GM23338 (cell line): ENCODE measurements at regions not wholly inside any gene's neighbourhood (a gene's known extent, or its start where the extent isn't known, plus 50 kb on each side); places are given as distances from the start of the nearest gene placed in this dataset.
"Not testable (repeated sequence)": the region's sequence is repeated elsewhere in the genome, so short reads cannot be mapped to it uniquely, and the experiment has no call there.

ENCODE experiments used
- ATAC-seq: fragments of 200-7000 bp; cut with Tn5 transposase; 3 replicates; pipeline ENCODE4 v1.9.1; 2020
- DNase-seq: peaks from one replicate; pipeline ENCODE4 v3.0.0-alpha.2; 2015; ENCODE audit warnings: low spot score
- H2AFZ ChIP-seq: fragments of 200-600 bp; sonication (generic); 2 replicates; pipeline ENCODE4 v1.8.0; 2016; ENCODE audit warnings: antibody characterized with exemption, mild to moderate bottlenecking, moderate library complexity
- H3F3A ChIP-seq: fragments of 200-600 bp; sonication (generic); replicated peaks from 2 replicates; pipeline ENCODE4 v1.8.0; 2017; ENCODE audit warnings: antibody characterized with exemption, mixed run types, low read depth
- H3K27ac ChIP-seq: fragments of 200-600 bp; sonication (generic); 2 replicates; pipeline ENCODE4 v1.6.1; 2016; ENCODE audit warnings: low read depth
- H3K27me3 ChIP-seq: fragments of 200-600 bp; sonication (generic); 2 replicates; pipeline ENCODE4 v1.8.0; 2016; ENCODE audit warnings: mild to moderate bottlenecking, mixed run types, moderate library complexity; ENCODE audit not compliant: insufficient read depth
- H3K36me3 ChIP-seq: fragments of 200-600 bp; sonication (generic); 2 replicates; pipeline ENCODE4 v1.8.0; 2016; ENCODE audit warnings: mild to moderate bottlenecking; ENCODE audit not compliant: insufficient read depth
- H3K4me1 ChIP-seq: fragments of 200-600 bp; sonication (generic); 2 replicates; pipeline ENCODE4 v1.8.0; 2016; ENCODE audit warnings: mild to moderate bottlenecking, moderate library complexity; ENCODE audit not compliant: insufficient read depth
- H3K4me2 ChIP-seq: fragments of 200-600 bp; sonication (generic); 2 replicates; pipeline ENCODE4 v1.7.1; 2017; ENCODE audit warnings: mixed run types
- H3K4me3 ChIP-seq: fragments of 200-600 bp; sonication (generic); 2 replicates; pipeline ENCODE4 v1.6.1; 2016; ENCODE audit warnings: mixed run types
- H3K79me2 ChIP-seq: fragments of 200-600 bp; sonication (generic); replicated peaks from 2 replicates; pipeline ENCODE4 v1.8.0; 2017; ENCODE audit warnings: mild to moderate bottlenecking; ENCODE audit not compliant: insufficient read depth
- H3K9me2 ChIP-seq: fragments of 200-600 bp; sonication (generic); 2 replicates; pipeline ENCODE4 v1.8.0; 2017; ENCODE audit not compliant: insufficient read depth
- H4K20me1 ChIP-seq: fragments of 200-600 bp; sonication (generic); replicated peaks from 2 replicates; pipeline ENCODE4 v1.8.0; 2017; ENCODE audit warnings: mild to moderate bottlenecking; ENCODE audit not compliant: insufficient read depth
- H3K27ac Mint-ChIP-seq: 2 replicates; pipeline ENCODE4 v1.8.0; 2020; ENCODE audit warnings: inconsistent platforms, mild to moderate bottlenecking, moderate library complexity, mixed read lengths
- H3K27me3 Mint-ChIP-seq: 3 replicates; pipeline ENCODE4 v1.8.0; 2022; ENCODE audit warnings: low read depth, mild to moderate bottlenecking, moderate library complexity, mixed read lengths, inconsistent platforms; ENCODE audit not compliant: insufficient read depth, poor library complexity
- H3K36me3 Mint-ChIP-seq: 3 replicates; pipeline ENCODE4 v1.8.0; 2021; ENCODE audit warnings: low read depth, mild to moderate bottlenecking, inconsistent platforms, moderate library complexity, mixed read lengths
- H3K4me1 Mint-ChIP-seq: 3 replicates; pipeline ENCODE4 v1.8.0; 2020; ENCODE audit warnings: mild to moderate bottlenecking, inconsistent platforms, mixed read lengths
- H3K4me3 Mint-ChIP-seq: 3 replicates; pipeline ENCODE4 v1.8.0; 2021; ENCODE audit warnings: moderate library complexity, mild to moderate bottlenecking, inconsistent platforms, mixed read lengths
- H3K9me3 Mint-ChIP-seq: 3 replicates; pipeline ENCODE4 v1.8.0; 2020; ENCODE audit warnings: moderate library complexity, mild to moderate bottlenecking, inconsistent platforms, mixed read lengths
- CREB1 ChIP-seq: fragments of 250-450 bp; sonication (Bioruptor Pico); IDR thresholded peaks from 2 replicates; pipeline ENCODE4 v1.5.0; 2020; ENCODE audit warnings: low read depth, mild to moderate bottlenecking, moderate library complexity
- ETS1 ChIP-seq: IDR thresholded peaks from 2 replicates; pipeline ENCODE4 v1.6.1; 2016; ENCODE audit warnings: antibody characterized with exemption
- EZH2 ChIP-seq: fragments of 200-600 bp; sonication (generic); IDR thresholded peaks from one replicate; pipeline ENCODE4 v1.8.0; 2017; ENCODE audit warnings: antibody characterized with exemption, mild to moderate bottlenecking, low read depth; ENCODE audit not compliant: unreplicated experiment
- EZH2phosphoT487 ChIP-seq: fragments of 200-600 bp; sonication (generic); IDR thresholded peaks from one replicate; pipeline ENCODE4 v1.8.1; 2018; ENCODE audit warnings: antibody characterized with exemption; ENCODE audit not compliant: unreplicated experiment
- JUNB ChIP-seq: IDR thresholded peaks from one replicate; pipeline ENCODE4 v1.6.1; 2016; ENCODE audit warnings: antibody characterized with exemption; ENCODE audit not compliant: unreplicated experiment
- NANOG ChIP-seq: IDR thresholded peaks from 2 replicates; pipeline ENCODE4 v1.6.1; 2016; ENCODE audit warnings: antibody characterized with exemption, borderline replicate concordance
- POLR2AphosphoS5 ChIP-seq: IDR thresholded peaks from 2 replicates; pipeline ENCODE4 v1.6.1; 2016; ENCODE audit warnings: antibody characterized with exemption, low read depth
- REST ChIP-seq: IDR thresholded peaks from one replicate; pipeline ENCODE4 v1.6.1; 2018; ENCODE audit warnings: antibody characterized with exemption; ENCODE audit not compliant: unreplicated experiment
- STAT1 ChIP-seq: IDR thresholded peaks from one replicate; pipeline ENCODE4 v1.6.1; 2016; ENCODE audit warnings: antibody characterized with exemption; ENCODE audit not compliant: unreplicated experiment
- ZNF114 ChIP-seq: fragments of 250-450 bp; sonication (Bioruptor Pico); IDR thresholded peaks from 2 replicates; pipeline ENCODE4 v1.5.0; 2020; ENCODE audit warnings: mild to moderate bottlenecking, moderate library complexity
- ZNF331 ChIP-seq: fragments of 250-450 bp; sonication (Bioruptor Pico); IDR thresholded peaks from 2 replicates; pipeline ENCODE4 v1.5.0; 2020; ENCODE audit warnings: low read depth, mild to moderate bottlenecking, moderate library complexity
- ZNF462 ChIP-seq: fragments of 250-450 bp; sonication (Bioruptor Pico); IDR thresholded peaks from 2 replicates; pipeline ENCODE4 v1.5.0; 2020; ENCODE audit warnings: mild to moderate bottlenecking, moderate library complexity

- Mint-ChIP-seq H3K4me1 (peaks cover 3% of the 10 kb centered on the region; the same call in 2 of the 3 replicates), H3K4me3 (no peak overlapping the region), H3K27ac (no peak overlapping the region), H3K27me3 (peaks cover 4% of the 10 kb centered on the region), H3K36me3 (0 out of 3 replicates have a peak, but pooled peaks cover 4% of the 10 kb centered on the region), H3K9me3 (peaks cover 4% of the 10 kb centered on the region; the same call in 2 of the 3 replicates)
- Histone ChIP-seq H3K36me3 (no peaks in the 10 kb centered on the region), H3K4me1 (no peaks in the 10 kb centered on the region), H3K9me2 (0 out of 2 replicates have a peak, but pooled peaks cover 8% of the 10 kb centered on the region), H2AFZ (no peak overlapping the region), H3K4me3 (no peak overlapping the region), H3F3A (no peaks in the 10 kb centered on the region), H3K4me2 (no peak overlapping the region), H3K27me3 (no peaks in the 10 kb centered on the region), H4K20me1 (no peaks in the 10 kb centered on the region), H3K79me2 (no peaks in the 10 kb centered on the region), H3K27ac (no peak overlapping the region)
- DNase-seq (no peak), ATAC-seq (no peak)
- TF ChIP-seq ZNF331 (CRISPR knock-in tag) (no peak), REST (no peak), EZH2 (no peak), CREB1 (no peak), STAT1 (no peak), POLR2AphosphoS5 (no peak), ZNF114 (no peak), JUNB (no peak), ETS1 (no peak), NANOG (no peak), ZNF462 (CRISPR knock-in tag) (no peak), EZH2phosphoT487 (no peak)
These were observed 375.7 kb upstream of the ZNF462 start for GRCh38 chr9:106487266-106487665.

GRCh38 chr9:106492126-106492525 lies 370.8 kb upstream of the ZNF462 start:
- not testable (repeated sequence) for H3K4me3 ChIP-seq, DNase-seq, H3K4me2 ChIP-seq, H3K79me2 ChIP-seq, H2AFZ ChIP-seq, H3F3A ChIP-seq, H3K27me3 Mint-ChIP-seq, H3K9me3 Mint-ChIP-seq, H3K4me1 Mint-ChIP-seq, H3K27ac ChIP-seq, H3K27ac Mint-ChIP-seq, ATAC-seq, H4K20me1 ChIP-seq, H3K4me1 ChIP-seq, H3K4me3 Mint-ChIP-seq, H3K27me3 ChIP-seq, H3K36me3 ChIP-seq, H3K36me3 Mint-ChIP-seq, H3K9me2 ChIP-seq
